Suprapubic skin (tissue), 3 donors: ENCODE measurements at regions not wholly inside any gene's neighbourhood (a gene's known extent, or its start where the extent isn't known, plus 50 kb on each side); places are given as distances from the start of the nearest gene placed in this dataset.

Experiments used
- CTCF ChIP-seq, 2 donors: fragments of 200-600 bp in 1 of 2; fragments of 450-650 bp in 1 of 2; sonication (generic) in 1 of 2; IDR thresholded peaks; one replicate each; pipeline ENCODE4 v1.5.1; 2016 to 2019; ENCODE audit warnings: antibody characterized with exemption in 2 of 2, mild to moderate bottlenecking in 1 of 2, moderate library complexity in 1 of 2
- EP300 ChIP-seq: sonication (generic); formaldehyde crosslinking; IDR thresholded peaks from one replicate; pipeline ENCODE4 v1.6.1; 2017; ENCODE audit warnings: antibody characterized with exemption
- POLR2A ChIP-seq, 2 donors: fragments of 450-650 bp; IDR thresholded peaks; one replicate each; pipeline ENCODE4 v1.6.1; 2017; ENCODE audit warnings: antibody characterized with exemption in 2 of 2, mild to moderate bottlenecking in 2 of 2, moderate library complexity in 2 of 2

DNA sequence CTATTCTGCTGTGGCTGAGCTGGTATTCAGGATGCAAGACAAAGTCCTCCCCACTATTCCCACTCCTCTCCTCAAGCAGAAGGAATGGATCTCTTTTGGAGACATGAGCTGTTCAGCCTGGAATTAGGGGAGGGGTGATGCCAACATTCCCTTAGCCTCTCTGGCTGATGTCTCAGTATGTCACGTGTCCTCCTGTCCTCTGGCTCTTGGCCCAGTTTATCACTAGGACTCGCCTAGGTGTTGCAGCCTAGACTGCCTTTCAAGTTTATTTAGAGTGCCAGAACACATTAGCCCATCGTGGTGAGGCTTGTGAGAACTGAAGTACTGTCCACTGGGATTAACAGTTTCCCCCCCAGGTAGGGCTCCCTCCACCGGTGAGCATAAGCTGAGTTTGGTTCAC, 239.9 kb upstream of the MIS18BP1 start:
- no peak for TF ChIP-seq CTCF (IDR thresholded peaks at IDR 0.05)
- TF ChIP-seq POLR2A (IDR thresholded peaks at IDR 0.05), result no peak
- no peak for TF ChIP-seq EP300
